Breast epithelium (tissue), 4 donors: ENCODE measurements at regions not wholly inside any gene's neighbourhood (a gene's known extent, or its start where the extent isn't known, plus 50 kb on each side); places are given as distances from the start of the nearest gene placed in this dataset.

Experiments used
- DNase-seq, 2 donors: peaks; one replicate each; pipeline ENCODE4 v3.0.0-alpha.2; 2019; ENCODE audit warnings: low spot score in 2 of 2
- H3K27ac ChIP-seq, 2 donors: fragments of 200-600 bp; sonication (generic) in 1 of 2; one replicate each; pipeline ENCODE4 v1.5.1; 2016 to 2019; ENCODE audit warnings: mild to moderate bottlenecking in 1 of 2
- H3K27me3 ChIP-seq, 2 donors: fragments of 200-600 bp; sonication (generic) in 1 of 2; one replicate each; pipeline versions ENCODE4 v1.5.1 to v1.6.0; 2017 to 2019; ENCODE audit warnings: control low read depth in 1 of 2, mild to moderate bottlenecking in 1 of 2
- H3K36me3 ChIP-seq: fragments of 200-600 bp; one replicate; pipeline ENCODE4 v1.5.1; 2019
- H3K4me1 ChIP-seq, 2 donors: fragments of 200-600 bp; sonication (generic); one replicate each; pipeline ENCODE4 v1.5.1; 2016 to 2019; ENCODE audit warnings: control low read depth in 1 of 2
- H3K4me3 ChIP-seq, 3 donors: fragments of 200-600 bp; sonication (generic); 1 replicate in 2 of 3; 2 replicates in 1 of 3; pipeline ENCODE4 v1.5.1; 2016 to 2019; ENCODE audit warnings: mild to moderate bottlenecking in 3 of 3, moderate library complexity in 2 of 3
- H3K9me3 ChIP-seq, 2 donors: fragments of 200-600 bp; sonication (generic) in 1 of 2; one replicate each; pipeline ENCODE4 v1.5.1; 2016 to 2019; ENCODE audit warnings: control low read depth in 1 of 2
- POLR2A ChIP-seq: fragments of 450-650 bp; IDR thresholded peaks from one replicate; pipeline ENCODE4 v1.6.1; 2016; ENCODE audit warnings: antibody characterized with exemption, mild to moderate bottlenecking, moderate library complexity
- POLR2AphosphoS5 ChIP-seq, 3 donors: sonication (generic); formaldehyde crosslinking; IDR thresholded peaks; one replicate each; pipeline ENCODE4 v1.6.1; 2017; ENCODE audit warnings: antibody characterized with exemption in 3 of 3
- intact Hi-C: fragments of 100-400 bp; cut with DNase I; formaldehyde crosslinking; loops from one replicate; pipeline ENCODE4 v1.15.1; 2023; ENCODE audit warnings: low total_unique reads
- TF ChIP-seq, protein P1 (sequence below), 3 donors: fragments of 450-650 bp; IDR thresholded peaks; one replicate each; pipeline ENCODE4 v1.5.1; 2016 to 2017; ENCODE audit warnings: antibody characterized with exemption in 3 of 3, mild to moderate bottlenecking in 3 of 3, moderate library complexity in 3 of 3

DNA sequence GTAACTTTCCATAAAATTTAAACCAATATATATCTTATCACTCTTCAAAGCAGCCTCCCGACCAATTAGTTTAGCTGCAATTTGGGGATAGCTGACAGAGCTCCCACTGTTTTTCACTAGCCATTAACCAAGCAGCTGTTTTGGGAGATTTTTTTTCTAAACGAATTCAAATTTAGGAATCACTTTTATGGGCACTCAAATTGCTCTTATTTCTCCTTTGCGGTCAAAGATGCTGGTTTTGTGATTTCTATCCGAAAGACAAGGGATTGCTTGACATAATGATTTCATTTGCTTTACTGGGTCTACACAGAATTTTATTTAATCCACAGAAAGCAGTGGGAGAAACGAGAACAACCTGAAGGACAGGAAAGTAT lies 505.7 kb upstream of the IL12A start:
- no peak for DNase-seq
- intact Hi-C loops, result no loop called here
- no peaks in the 10 kb centered on the region for H3K36me3 ChIP-seq

DNA sequence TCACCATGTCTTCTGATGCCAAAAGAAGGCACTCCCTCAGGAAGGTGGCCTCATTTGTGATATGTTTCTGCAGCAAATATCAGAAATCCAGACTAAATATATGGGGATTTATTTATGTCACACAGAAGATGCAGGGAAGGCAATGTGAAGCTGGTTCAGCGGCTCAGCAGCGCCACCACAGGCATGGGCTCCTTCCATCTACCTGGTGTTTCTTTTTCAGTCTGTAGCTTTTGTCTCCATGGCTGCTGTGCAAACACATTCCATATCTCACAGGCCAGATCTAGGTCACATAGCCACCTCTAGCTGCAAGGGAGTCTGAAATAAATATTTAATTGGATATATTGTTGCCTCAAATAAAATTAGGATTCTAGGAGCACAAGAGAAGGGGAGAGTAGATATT lies 502.1 kb upstream of the IL12A start:
- intact Hi-C loops, result no loop called here
- Histone ChIP-seq H3K27me3 (no peaks in the 10 kb centered on the region), H3K36me3 (no peaks in the 10 kb centered on the region), H3K27ac (no peak overlapping the region), H3K4me3 (no peak overlapping the region), H3K9me3 (peaks cover 0 to 9% of the 10 kb centered on the region in 2 donors), H3K4me1 (no peaks in the 10 kb centered on the region)
- no peak for DNase-seq
- TF ChIP-seq POLR2AphosphoS5 (IDR thresholded peaks at IDR 0.05) (no peak), POLR2A (no peak)
- TF ChIP-seq, protein P1, sequence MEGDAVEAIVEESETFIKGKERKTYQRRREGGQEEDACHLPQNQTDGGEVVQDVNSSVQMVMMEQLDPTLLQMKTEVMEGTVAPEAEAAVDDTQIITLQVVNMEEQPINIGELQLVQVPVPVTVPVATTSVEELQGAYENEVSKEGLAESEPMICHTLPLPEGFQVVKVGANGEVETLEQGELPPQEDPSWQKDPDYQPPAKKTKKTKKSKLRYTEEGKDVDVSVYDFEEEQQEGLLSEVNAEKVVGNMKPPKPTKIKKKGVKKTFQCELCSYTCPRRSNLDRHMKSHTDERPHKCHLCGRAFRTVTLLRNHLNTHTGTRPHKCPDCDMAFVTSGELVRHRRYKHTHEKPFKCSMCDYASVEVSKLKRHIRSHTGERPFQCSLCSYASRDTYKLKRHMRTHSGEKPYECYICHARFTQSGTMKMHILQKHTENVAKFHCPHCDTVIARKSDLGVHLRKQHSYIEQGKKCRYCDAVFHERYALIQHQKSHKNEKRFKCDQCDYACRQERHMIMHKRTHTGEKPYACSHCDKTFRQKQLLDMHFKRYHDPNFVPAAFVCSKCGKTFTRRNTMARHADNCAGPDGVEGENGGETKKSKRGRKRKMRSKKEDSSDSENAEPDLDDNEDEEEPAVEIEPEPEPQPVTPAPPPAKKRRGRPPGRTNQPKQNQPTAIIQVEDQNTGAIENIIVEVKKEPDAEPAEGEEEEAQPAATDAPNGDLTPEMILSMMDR (IDR thresholded peaks at IDR 0.05), result no peak

More for the DNA sequence above, 505.7 kb upstream of the IL12A start:
- H3K27ac ChIP-seq, result no peak overlapping the region
- TF ChIP-seq POLR2A (no peak), POLR2AphosphoS5 (IDR thresholded peaks at IDR 0.05) (no peak)
- TF ChIP-seq, protein P1 (IDR thresholded peaks at IDR 0.05), result no peak
- no peaks in the 10 kb centered on the region for H3K27me3 ChIP-seq
- H3K4me1 ChIP-seq, result no peaks in the 10 kb centered on the region
- H3K4me3 ChIP-seq, result no peak overlapping the region
- peaks cover 0 to 15% of the 10 kb centered on the region in 2 donors for H3K9me3 ChIP-seq

DNA sequence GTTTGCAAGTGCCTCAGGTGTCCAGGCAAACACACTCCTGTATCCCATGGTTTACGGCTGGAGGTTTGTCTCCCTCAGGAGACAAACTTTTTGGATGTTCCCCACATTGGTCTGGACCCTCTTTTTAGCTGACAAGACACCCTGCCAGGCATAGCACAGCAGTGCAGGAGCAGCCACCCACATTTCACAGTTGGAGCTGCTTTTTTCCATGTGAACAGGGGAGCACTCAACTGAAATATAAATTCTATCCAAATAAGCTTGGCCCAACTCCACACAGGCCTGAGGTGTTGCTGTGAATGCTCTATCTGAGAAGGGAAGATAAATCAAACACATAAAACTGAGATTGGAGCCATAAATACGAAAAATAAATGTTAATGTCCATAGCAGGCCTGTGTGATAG lies 501.3 kb upstream of the IL12A start:
- Histone ChIP-seq H3K4me1 (no peaks in the 10 kb centered on the region), H3K36me3 (no peaks in the 10 kb centered on the region), H3K27ac (no peak overlapping the region), H3K27me3 (no peaks in the 10 kb centered on the region), H3K4me3 (no peak overlapping the region), H3K9me3 (peaks cover 0 to 9% of the 10 kb centered on the region in 2 donors)
- DNase-seq, result no peak
- no peak for TF ChIP-seq POLR2A
- intact Hi-C loops, result no loop called here

DNA sequence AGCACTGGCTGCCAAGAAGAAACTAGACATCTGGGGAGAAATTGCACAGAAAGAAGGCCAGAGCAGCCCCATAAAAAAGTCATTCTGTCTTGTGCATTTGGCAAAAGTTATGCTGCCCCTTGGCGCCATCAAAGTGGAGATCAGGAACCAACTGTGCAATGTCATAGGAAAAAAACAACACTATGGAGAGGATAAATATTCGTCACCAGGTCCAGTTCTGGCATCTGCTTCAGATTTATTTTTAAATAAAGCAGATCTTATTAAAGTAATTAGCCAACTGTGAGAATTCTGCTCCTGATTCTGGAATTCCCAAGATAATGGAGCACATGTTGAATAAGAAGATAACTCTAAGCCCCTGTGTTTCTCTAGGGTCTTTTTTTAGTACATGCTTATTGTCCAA lies 500.0 kb upstream of the IL12A start:
- intact Hi-C loops, result no loop called here
- Histone ChIP-seq H3K27ac (no peak overlapping the region), H3K4me1 (no peaks in the 10 kb centered on the region), H3K9me3 (peaks cover 0 to 9% of the 10 kb centered on the region in 2 donors), H3K36me3 (no peaks in the 10 kb centered on the region), H3K27me3 (no peaks in the 10 kb centered on the region), H3K4me3 (no peak overlapping the region)
- TF ChIP-seq POLR2AphosphoS5 (IDR thresholded peaks at IDR 0.05) (no peak), POLR2A (no peak)
- TF ChIP-seq, protein P1 (IDR thresholded peaks at IDR 0.05), result no peak
- DNase-seq, result no peak

DNA sequence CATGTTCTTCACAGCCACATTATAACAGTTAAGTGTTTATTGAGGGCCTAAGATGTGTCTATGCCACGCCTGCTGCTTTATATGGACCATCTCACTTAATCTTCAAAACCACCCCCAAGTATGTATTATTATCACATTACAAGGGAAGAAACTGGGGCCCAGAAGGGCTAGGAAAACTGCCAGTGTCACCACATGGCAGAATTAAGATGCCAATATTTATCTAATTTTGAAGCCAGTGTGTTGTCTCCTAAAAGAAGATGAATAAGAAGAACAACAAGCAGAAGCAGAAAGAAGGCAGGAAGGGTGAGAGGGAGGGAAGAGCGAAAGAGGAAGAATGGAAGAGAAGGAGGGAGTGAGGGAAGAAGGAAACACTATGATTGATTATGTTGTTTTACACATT lies 491.3 kb upstream of the IL12A start:
- intact Hi-C loops, result no loop called here
- no peak overlapping the region for H3K4me3 ChIP-seq
- no peaks in the 10 kb centered on the region for H3K36me3 ChIP-seq
- DNase-seq, result no peak
- H3K27ac ChIP-seq, result no peak overlapping the region
- TF ChIP-seq, protein P1 (IDR thresholded peaks at IDR 0.05), result no peak
- TF ChIP-seq POLR2AphosphoS5 (IDR thresholded peaks at IDR 0.05) (no peak), POLR2A (no peak)
- no peaks in the 10 kb centered on the region for H3K9me3 ChIP-seq
- H3K4me1 ChIP-seq, result no peaks in the 10 kb centered on the region
- H3K27me3 ChIP-seq, result no peaks in the 10 kb centered on the region
